ENCODE measurements at regions not wholly inside any gene's neighbourhood (a gene's known extent, or its start where the extent isn't known, plus 50 kb on each side); places are given as distances from the start of the nearest gene placed in this dataset.

DNA sequence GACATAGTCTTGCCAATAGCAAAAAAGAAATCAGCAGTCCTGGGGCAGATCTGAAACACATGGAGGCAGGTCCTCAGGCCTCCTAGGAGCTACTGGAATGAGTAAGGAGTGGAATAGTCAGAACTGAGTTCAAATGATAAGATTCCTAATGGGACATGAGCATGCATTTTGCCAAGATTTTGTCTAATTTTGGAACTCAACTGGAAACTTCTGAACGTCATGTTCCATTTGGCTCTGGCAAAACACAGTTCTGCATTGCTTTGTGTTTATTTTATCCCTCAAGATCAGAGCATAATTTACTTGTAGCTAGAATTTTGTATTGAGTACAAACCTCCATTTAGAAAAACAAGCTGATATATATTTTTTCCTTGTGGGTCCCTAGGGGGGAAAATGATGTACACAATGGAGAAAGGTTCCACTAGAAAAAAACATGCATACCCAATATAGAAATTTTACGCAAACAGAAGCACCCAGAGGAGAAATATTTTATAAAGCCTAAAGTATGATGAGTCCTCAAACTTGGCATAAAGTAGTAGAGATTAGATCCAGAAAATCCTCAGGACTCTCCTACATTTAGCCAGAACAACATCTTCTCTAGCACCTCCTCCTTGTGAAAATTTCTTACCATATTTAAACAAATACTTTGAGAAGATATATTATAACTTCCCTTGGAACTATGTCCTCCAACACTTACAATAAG is 149.0 kb upstream of the SERP2 start:
- no peak overlapping the region for H3K4me3 ChIP-seq
- 68% methylated on average over 2 of the region's 2 CpGs for WGBS
- no peaks in the 10 kb centered on the region for H3K36me3 ChIP-seq
- no peaks in the 10 kb centered on the region for H3K9me3 ChIP-seq
- peaks cover 33% of the 10 kb centered on the region for H3K4me1 ChIP-seq
- no peaks in the 10 kb centered on the region for H3K27me3 ChIP-seq
- DNase-seq (ENCODE audit: low spot score in 2 of 2): no peak
- H3K27ac ChIP-seq: peak overlapping the region; percentile 83
- TF ChIP-seq, protein P1, sequence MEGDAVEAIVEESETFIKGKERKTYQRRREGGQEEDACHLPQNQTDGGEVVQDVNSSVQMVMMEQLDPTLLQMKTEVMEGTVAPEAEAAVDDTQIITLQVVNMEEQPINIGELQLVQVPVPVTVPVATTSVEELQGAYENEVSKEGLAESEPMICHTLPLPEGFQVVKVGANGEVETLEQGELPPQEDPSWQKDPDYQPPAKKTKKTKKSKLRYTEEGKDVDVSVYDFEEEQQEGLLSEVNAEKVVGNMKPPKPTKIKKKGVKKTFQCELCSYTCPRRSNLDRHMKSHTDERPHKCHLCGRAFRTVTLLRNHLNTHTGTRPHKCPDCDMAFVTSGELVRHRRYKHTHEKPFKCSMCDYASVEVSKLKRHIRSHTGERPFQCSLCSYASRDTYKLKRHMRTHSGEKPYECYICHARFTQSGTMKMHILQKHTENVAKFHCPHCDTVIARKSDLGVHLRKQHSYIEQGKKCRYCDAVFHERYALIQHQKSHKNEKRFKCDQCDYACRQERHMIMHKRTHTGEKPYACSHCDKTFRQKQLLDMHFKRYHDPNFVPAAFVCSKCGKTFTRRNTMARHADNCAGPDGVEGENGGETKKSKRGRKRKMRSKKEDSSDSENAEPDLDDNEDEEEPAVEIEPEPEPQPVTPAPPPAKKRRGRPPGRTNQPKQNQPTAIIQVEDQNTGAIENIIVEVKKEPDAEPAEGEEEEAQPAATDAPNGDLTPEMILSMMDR (IDR thresholded peaks at IDR 0.05): no peak
- TF ChIP-seq POLR2AphosphoS5 (IDR thresholded peaks at IDR 0.05): peak in 1 of 3 donors; percentile 19
- TF ChIP-seq POLR2A (IDR thresholded peaks at IDR 0.05): no peak
- TF ChIP-seq EP300 (IDR thresholded peaks at IDR 0.05): no peak

DNA sequence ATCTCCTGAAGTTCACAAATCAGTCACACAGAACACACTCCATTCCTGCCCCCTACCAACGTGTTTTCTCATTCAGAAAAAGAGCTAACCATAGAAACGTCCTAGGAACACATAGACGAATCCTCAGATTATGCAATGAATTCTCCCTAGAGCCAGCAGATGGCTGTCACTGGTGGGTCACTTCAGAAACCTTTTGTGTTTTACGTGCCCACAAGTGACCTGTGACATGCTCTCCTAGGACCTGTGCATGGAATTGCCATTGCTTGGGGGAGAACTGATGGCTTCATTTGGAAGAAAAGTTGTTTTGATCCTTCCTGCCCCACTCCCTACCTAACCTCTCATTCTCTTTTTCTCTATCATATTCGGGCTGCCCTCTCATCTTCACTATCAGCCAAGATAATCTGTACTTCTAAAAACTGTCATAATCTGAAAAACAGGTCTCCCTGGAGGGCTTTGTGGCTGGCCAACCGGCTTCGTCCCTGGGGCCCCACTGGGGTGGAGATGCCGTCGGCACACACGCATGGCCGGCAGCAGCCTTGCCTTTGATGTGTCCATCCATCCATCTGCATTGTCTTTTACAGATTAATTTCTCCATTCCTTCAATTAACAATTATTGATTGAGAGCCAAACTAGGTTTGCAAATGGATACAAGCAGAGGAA is 144.1 kb upstream of the SERP2 start:
- Histone ChIP-seq H3K4me1 (peaks cover 26% of the 10 kb centered on the region), H3K9me3 (no peaks in the 10 kb centered on the region), H3K36me3 (no peaks in the 10 kb centered on the region), H3K4me3 (no peak overlapping the region), H3K27ac (no peak overlapping the region), H3K27me3 (no peaks in the 10 kb centered on the region)
- TF ChIP-seq EP300 (IDR thresholded peaks at IDR 0.05) (no peak), POLR2A (IDR thresholded peaks at IDR 0.05) (no peak), POLR2AphosphoS5 (IDR thresholded peaks at IDR 0.05) (no peak)
- TF ChIP-seq, protein P1 (IDR thresholded peaks at IDR 0.05): no peak
- no peak for DNase-seq (ENCODE audit: low spot score in 2 of 2)
- WGBS: 74% methylated on average over 11 of the region's 11 CpGs

DNA sequence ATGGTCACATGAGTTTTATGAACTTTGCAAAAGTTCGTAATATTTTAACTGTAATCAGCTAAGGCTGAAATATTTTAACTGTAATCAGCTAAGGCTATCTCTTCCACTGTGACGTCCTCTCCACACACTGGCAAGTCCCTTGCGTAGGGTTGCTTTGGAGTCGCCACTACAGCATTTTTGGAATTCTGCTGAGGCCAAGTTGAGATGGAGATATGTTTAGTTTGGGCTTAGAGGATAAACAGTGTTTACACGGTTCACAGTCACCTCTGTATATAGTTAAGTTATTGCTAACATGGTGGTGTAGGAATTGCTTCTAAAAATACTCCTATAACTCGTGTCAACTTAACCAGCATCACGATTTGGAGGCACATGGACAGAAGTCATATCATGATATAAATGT is 143.6 kb upstream of the SERP2 start:
- WGBS: 84% methylated on average over 7 of the region's 7 CpGs
- no peak for TF ChIP-seq POLR2A (IDR thresholded peaks at IDR 0.05)
- no peak for TF ChIP-seq POLR2AphosphoS5 (IDR thresholded peaks at IDR 0.05)
- TF ChIP-seq, protein P1 (IDR thresholded peaks at IDR 0.05): no peak
- TF ChIP-seq EP300 (IDR thresholded peaks at IDR 0.05): no peak
- Histone ChIP-seq H3K27ac (no peak overlapping the region), H3K9me3 (no peaks in the 10 kb centered on the region), H3K4me1 (peaks cover 25% of the 10 kb centered on the region), H3K36me3 (no peaks in the 10 kb centered on the region), H3K4me3 (no peak overlapping the region), H3K27me3 (no peaks in the 10 kb centered on the region)
- no peak for DNase-seq (ENCODE audit: low spot score in 2 of 2)

DNA sequence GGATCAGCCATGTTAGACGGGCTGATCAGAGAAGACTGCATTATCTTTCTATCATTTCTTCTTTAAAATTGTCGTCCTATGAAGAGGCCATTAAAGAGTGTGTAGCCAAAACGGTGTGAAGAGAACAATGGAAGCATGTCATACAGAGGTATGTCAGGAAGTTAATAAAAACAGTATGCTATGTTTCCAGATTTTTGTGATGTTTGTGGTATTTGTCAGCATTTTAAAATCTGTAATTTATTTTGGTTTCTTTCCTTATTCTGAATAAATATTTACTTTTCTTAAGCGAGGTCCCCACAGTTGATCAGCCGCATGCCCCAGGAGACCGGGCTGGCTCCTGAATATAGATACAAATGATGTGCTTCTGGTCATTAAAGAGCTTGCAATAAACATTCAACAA is 142.9 kb upstream of the SERP2 start:
- H3K4me3 ChIP-seq: no peak overlapping the region
- no peak overlapping the region for H3K27ac ChIP-seq
- H3K9me3 ChIP-seq: no peaks in the 10 kb centered on the region
- DNase-seq (ENCODE audit: low spot score in 2 of 2): no peak
- WGBS: 75% methylated on average over 6 of the region's 6 CpGs
- TF ChIP-seq POLR2AphosphoS5 (IDR thresholded peaks at IDR 0.05) (no peak), POLR2A (IDR thresholded peaks at IDR 0.05) (no peak), EP300 (IDR thresholded peaks at IDR 0.05) (no peak)
- TF ChIP-seq, protein P1 (IDR thresholded peaks at IDR 0.05): no peak
- peaks cover 28% of the 10 kb centered on the region for H3K4me1 ChIP-seq
- H3K27me3 ChIP-seq: no peaks in the 10 kb centered on the region
- H3K36me3 ChIP-seq: no peaks in the 10 kb centered on the region

DNA sequence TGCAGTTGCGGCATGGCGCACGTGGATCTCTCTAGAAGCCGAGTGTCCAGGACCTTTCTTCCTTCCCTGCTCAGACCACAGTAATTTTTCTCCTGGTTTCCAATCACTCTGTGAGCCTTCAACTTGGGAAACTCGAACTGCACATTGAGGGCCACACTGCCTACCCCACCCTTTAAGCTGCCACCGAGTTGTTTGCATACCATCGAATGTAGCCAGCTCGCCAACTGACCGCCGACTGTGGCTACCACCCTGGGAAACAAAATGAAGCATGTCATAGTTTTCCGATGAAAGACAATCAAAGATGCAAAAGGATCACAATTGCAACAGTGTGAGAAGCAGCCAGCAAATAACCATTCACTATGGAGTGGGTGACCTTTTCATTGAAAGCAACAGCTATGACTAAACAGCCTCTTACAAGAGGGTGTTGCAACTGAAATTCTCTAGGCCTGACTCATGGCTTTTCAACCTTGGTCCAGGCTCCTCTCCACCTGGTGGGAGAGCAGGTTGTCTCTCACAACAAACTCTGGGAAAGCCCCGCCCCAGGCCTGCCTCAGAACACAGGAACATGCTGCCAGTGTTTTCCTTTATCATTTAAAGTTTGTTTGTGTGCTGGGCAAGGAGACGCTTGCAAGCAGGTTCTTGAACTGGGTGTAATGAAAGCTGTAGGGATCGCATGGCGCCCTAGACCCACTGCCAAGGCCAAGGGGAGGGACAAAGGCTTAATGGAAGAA is 141.7 kb upstream of the SERP2 start:
- Histone ChIP-seq H3K4me3 (no peak overlapping the region), H3K36me3 (no peaks in the 10 kb centered on the region), H3K4me1 (peaks cover 40% of the 10 kb centered on the region), H3K27me3 (no peaks in the 10 kb centered on the region), H3K27ac (peak overlapping the region; percentile 61), H3K9me3 (no peaks in the 10 kb centered on the region)
- TF ChIP-seq, protein P1 (IDR thresholded peaks at IDR 0.05): no peak
- peak; percentile 43 to 94 (median 77) for TF ChIP-seq POLR2AphosphoS5 (IDR thresholded peaks at IDR 0.05)
- 76% methylated on average over 15 of the region's 15 CpGs for WGBS
- DNase-seq (ENCODE audit: low spot score in 2 of 2): peak; percentile 74 to 86

Data from suprapubic skin (tissue), 4 donors.